Esophagus squamous epithelium (tissue), 4 donors: ENCODE measurements at regions not wholly inside any gene's neighbourhood (a gene's known extent, or its start where the extent isn't known, plus 50 kb on each side); places are given as distances from the start of the nearest gene placed in this dataset.

Experiments
- CTCF ChIP-seq, 6 experiments: fragments of 450-650 bp in 4 of 6; fragments of 200-600 bp in 2 of 6; sonication (generic) in 2 of 6; IDR thresholded peaks; one replicate each; pipeline ENCODE4 v1.5.1; 2016 to 2019; ENCODE audit warnings: antibody characterized with exemption in 6 of 6, mild to moderate bottlenecking in 4 of 6, moderate library complexity in 4 of 6
- POLR2A ChIP-seq, 4 donors: fragments of 450-650 bp; IDR thresholded peaks; one replicate each; pipeline ENCODE4 v1.6.1; 2017; ENCODE audit warnings: antibody characterized with exemption in 4 of 4, mild to moderate bottlenecking in 4 of 4, moderate library complexity in 3 of 4

- TF ChIP-seq CTCF (IDR thresholded peaks at IDR 0.05): no peak
- no peak for TF ChIP-seq POLR2A (IDR thresholded peaks at IDR 0.05)
These were observed 115.8 kb downstream of the CCNA1 start for GRCh38 chr13:36548129-36548528.
